Left lung (tissue), 4 donors: ENCODE measurements at regions not wholly inside any gene's neighbourhood (a gene's known extent, or its start where the extent isn't known, plus 50 kb on each side); places are given as distances from the start of the nearest gene placed in this dataset.

Experiments used
- ATAC-seq: fragments of 200-7000 bp; cut with Tn5 transposase; one replicate; pipeline ENCODE4 v1.9.1; 2020; ENCODE audit warnings: moderate library complexity
- DNase-seq, 4 donors: peaks; one replicate each; pipeline ENCODE4 v3.0.0-alpha.2; 2013 to 2020
- H3K27ac ChIP-seq, 2 donors: fragments of 200-600 bp; sonication (generic) in 1 of 2; one replicate each; pipeline versions ENCODE4 v1.5.0 to v1.8.0; 2020 to 2021
- H3K27me3 ChIP-seq, 2 donors: fragments of 200-600 bp; sonication (generic) in 1 of 2; one replicate each; pipeline versions ENCODE4 v1.5.0 to v1.8.0; 2020 to 2021
- H3K36me3 ChIP-seq, 2 donors: fragments of 200-600 bp; sonication (generic) in 1 of 2; one replicate each; pipeline versions ENCODE4 v1.5.0 to v1.8.0; 2020 to 2021
- H3K4me1 ChIP-seq, 2 donors: fragments of 200-600 bp; one replicate each; pipeline ENCODE4 v1.8.0; 2021
- H3K4me3 ChIP-seq, 2 donors: fragments of 200-600 bp; sonication (generic) in 1 of 2; one replicate each; pipeline versions ENCODE4 v1.5.0 to v1.8.0; 2020 to 2021; ENCODE audit warnings: mild to moderate bottlenecking in 1 of 2
- H3K9me3 ChIP-seq, 2 donors: fragments of 200-600 bp; sonication (generic) in 1 of 2; one replicate each; pipeline versions ENCODE4 v1.5.0 to v1.8.0; 2020 to 2021
- intact Hi-C, 2 donors: fragments of 100-400 bp; cut with DNase I; formaldehyde crosslinking; loops; one replicate each; pipeline versions ENCODE4 v1.11.2 to v1.14.2; 2022
- TF ChIP-seq, protein P1 (sequence below), 2 donors: fragments of 200-600 bp; sonication (generic) in 1 of 2; IDR thresholded peaks; one replicate each; pipeline versions ENCODE4 v1.5.0 to v1.8.0; 2021; ENCODE audit warnings: antibody characterized with exemption in 2 of 2
- donor health status: DM: no; HTN: yes; CAD: no.
- donor health status: DM: no; HTN: no; CAD: no.

DNA sequence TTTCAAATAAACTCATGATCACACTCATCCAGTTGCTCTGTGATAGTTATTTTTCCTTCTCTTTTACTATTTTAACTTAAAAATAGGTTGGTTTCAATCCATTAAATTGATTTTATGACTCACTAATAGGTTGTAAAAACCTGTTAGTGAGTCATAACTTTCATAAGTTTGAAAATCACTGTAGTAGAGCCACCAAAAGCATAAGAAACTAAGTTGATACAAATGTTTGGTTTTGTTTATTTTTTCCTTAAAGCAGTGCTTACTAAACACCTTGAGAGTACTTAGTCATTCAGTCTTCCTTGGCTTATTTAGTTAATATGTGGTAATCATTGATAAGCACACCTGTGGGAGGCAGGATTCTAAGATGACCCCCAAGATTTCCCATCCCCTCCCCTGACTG, 312.1 kb upstream of the MAN1A1 start:
- intact Hi-C loops: no loop called here
- Histone ChIP-seq H3K27me3 (no peaks in the 10 kb centered on the region), H3K27ac (no peak overlapping the region), H3K36me3 (no peaks in the 10 kb centered on the region), H3K4me1 (no peaks in the 10 kb centered on the region), H3K4me3 (no peak overlapping the region), H3K9me3 (peaks cover 0 to 4% of the 10 kb centered on the region in 2 donors)
- ATAC-seq (no peak), DNase-seq (no peak)
- TF ChIP-seq, protein P1, sequence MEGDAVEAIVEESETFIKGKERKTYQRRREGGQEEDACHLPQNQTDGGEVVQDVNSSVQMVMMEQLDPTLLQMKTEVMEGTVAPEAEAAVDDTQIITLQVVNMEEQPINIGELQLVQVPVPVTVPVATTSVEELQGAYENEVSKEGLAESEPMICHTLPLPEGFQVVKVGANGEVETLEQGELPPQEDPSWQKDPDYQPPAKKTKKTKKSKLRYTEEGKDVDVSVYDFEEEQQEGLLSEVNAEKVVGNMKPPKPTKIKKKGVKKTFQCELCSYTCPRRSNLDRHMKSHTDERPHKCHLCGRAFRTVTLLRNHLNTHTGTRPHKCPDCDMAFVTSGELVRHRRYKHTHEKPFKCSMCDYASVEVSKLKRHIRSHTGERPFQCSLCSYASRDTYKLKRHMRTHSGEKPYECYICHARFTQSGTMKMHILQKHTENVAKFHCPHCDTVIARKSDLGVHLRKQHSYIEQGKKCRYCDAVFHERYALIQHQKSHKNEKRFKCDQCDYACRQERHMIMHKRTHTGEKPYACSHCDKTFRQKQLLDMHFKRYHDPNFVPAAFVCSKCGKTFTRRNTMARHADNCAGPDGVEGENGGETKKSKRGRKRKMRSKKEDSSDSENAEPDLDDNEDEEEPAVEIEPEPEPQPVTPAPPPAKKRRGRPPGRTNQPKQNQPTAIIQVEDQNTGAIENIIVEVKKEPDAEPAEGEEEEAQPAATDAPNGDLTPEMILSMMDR (IDR thresholded peaks at IDR 0.05): no peak

DNA sequence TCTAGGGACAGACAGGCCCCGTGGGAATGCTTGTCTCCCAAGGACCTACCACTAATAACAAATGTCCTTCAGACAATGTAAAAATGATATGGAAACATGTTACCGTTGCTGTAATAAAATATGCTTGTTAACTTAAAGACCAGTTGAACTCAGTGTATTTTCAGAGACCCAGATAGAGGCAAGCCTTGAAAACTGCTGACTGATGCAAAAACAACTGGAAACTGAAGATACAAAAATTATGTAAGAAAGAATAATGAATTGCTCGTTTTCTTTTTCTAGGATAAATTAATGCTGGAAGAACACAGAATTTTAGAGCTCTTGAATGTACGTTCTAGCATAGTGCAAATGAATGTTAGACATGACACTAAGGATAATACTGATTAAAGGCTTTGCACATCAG, 311.5 kb upstream of the MAN1A1 start:
- Histone ChIP-seq H3K27me3 (no peaks in the 10 kb centered on the region), H3K4me1 (no peaks in the 10 kb centered on the region), H3K4me3 (no peak overlapping the region), H3K36me3 (no peaks in the 10 kb centered on the region), H3K27ac (no peak overlapping the region), H3K9me3 (peaks cover 0 to 4% of the 10 kb centered on the region in 2 donors)
- DNase-seq: no peak
- intact Hi-C loops: no loop called here
- no peak for ATAC-seq
- TF ChIP-seq, protein P1 (IDR thresholded peaks at IDR 0.05): no peak

DNA sequence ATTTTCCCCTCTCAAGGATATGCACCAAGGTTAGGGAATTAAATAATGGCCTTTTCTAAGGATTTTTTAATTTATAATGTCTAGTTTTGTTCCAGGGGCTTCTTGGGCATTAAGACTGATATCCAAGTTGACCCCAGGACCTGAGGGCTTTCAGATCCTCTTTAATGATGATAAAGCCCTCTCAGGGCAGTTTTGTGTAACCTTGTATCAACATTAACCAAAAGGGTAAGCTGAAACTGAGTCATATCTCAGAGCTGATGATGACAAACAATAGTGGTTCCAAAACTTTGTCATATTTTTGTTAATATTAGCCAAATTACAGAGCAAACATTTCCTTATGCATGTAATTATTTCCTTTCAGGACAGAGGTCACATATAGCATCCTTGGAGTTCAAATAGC, 309.4 kb upstream of the MAN1A1 start:
- Histone ChIP-seq H3K36me3 (no peaks in the 10 kb centered on the region), H3K27ac (no peak overlapping the region), H3K9me3 (no peaks in the 10 kb centered on the region), H3K4me1 (no peaks in the 10 kb centered on the region), H3K27me3 (no peaks in the 10 kb centered on the region), H3K4me3 (no peak overlapping the region)
- DNase-seq (no peak), ATAC-seq (no peak)
- TF ChIP-seq, protein P1 (IDR thresholded peaks at IDR 0.05): no peak
- intact Hi-C loops: no loop called here

DNA sequence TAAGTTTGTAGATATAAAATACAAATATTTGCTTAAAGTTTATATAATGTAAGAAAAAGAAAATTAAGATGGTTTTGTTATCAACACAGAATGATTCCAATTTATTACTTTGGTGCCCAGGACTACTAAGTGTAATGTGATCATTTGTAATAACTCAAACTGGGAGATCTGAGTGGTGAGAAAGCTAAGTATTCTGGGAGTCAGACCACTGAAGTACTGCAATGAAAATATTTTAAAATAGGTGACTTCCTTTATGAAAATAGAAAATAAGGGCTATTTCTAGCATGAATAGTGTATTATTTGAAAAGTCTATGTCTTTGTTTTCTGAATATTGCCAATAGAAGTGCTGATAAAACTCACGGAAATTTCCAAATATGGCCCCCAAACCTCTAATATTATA, 305.6 kb upstream of the MAN1A1 start:
- DNase-seq (no peak), ATAC-seq (no peak)
- intact Hi-C loops: no loop called here
- no peaks in the 10 kb centered on the region for H3K27me3 ChIP-seq
- no peak overlapping the region for H3K27ac ChIP-seq
- H3K4me1 ChIP-seq: no peaks in the 10 kb centered on the region
- TF ChIP-seq, protein P1 (IDR thresholded peaks at IDR 0.05): no peak
- H3K4me3 ChIP-seq: no peak overlapping the region
- H3K36me3 ChIP-seq: no peaks in the 10 kb centered on the region
- no peaks in the 10 kb centered on the region for H3K9me3 ChIP-seq

DNA sequence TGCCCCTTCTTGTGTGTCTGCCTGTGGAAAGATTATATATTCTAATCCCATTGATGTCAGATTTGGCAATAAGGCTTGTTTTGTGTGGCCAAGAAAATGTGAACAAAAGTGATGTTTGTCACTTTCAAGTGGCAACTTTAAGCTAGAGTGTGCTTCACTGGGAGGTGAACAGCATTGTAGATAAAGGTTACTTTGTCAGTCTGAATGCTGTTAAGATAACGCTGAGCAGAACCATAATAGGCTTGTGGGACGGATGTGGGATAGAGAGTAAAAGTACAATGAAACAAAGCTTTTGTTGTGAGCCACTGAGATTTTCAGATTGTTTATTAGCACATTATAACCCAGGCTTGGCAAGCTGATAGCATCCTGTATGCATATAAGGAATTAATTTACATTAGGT, 303.8 kb upstream of the MAN1A1 start:
- no peak for ATAC-seq
- TF ChIP-seq, protein P1 (IDR thresholded peaks at IDR 0.05): no peak
- intact Hi-C loops: no loop called here

More for the DNA sequence above, 303.8 kb upstream of the MAN1A1 start:
- Histone ChIP-seq H3K36me3 (no peaks in the 10 kb centered on the region), H3K4me3 (no peak overlapping the region), H3K9me3 (no peaks in the 10 kb centered on the region), H3K27ac (no peak overlapping the region), H3K27me3 (no peaks in the 10 kb centered on the region), H3K4me1 (no peaks in the 10 kb centered on the region)
- DNase-seq: no peak
